ENCODE measurements at regions not wholly inside any gene's neighbourhood (a gene's known extent, or its start where the extent isn't known, plus 50 kb on each side); places are given as distances from the start of the nearest gene placed in this dataset.

GRCh38 chr11:80943226-80943625 is 1502.4 kb upstream of the TENM4 start:
- H3K79me2 ChIP-seq (ENCODE audit: control insufficient read depth, low read length): no peaks in the 10 kb centered on the region
- no peaks in the 10 kb centered on the region for H4K20me1 ChIP-seq (ENCODE audit: control insufficient read depth, insufficient read depth, low read depth, low read length)
- no peak overlapping the region for H3K4me2 ChIP-seq (ENCODE audit: low read length)
- H3K9me3 ChIP-seq (ENCODE audit: control insufficient read depth, insufficient read depth, low read length): no peaks in the 10 kb centered on the region
- H3F3A ChIP-seq (ENCODE audit: control insufficient read depth, insufficient read depth): no peaks in the 10 kb centered on the region
- H3K36me3 ChIP-seq (ENCODE audit: control insufficient read depth, low read length): no peaks in the 10 kb centered on the region
- no peaks in the 10 kb centered on the region for H3K4me1 ChIP-seq (ENCODE audit: control insufficient read depth, low read length)
- H3K4me3 ChIP-seq (ENCODE audit: low read length): no peak overlapping the region
- no peak overlapping the region for H3K27ac ChIP-seq (ENCODE audit: low read depth, low read length)
- TF ChIP-seq EZH2phosphoT487 (IDR thresholded peaks at IDR 0.05; ENCODE audit: borderline replicate concordance, low read length) (no peak), CTCF (IDR thresholded peaks at IDR 0.05; ENCODE audit: low read depth, low read length, poor library complexity, severe bottlenecking) (no peak)
- no peaks in the 10 kb centered on the region for H3K9me2 ChIP-seq (replicated peaks; ENCODE audit: control insufficient read depth, low read length)
- H3K27me3 ChIP-seq (ENCODE audit: control insufficient read depth, low read length): no peaks in the 10 kb centered on the region

GRCh38 chr11:80937842-80938241 is 1497.0 kb upstream of the TENM4 start:
- no peak overlapping the region for H3K4me3 ChIP-seq (ENCODE audit: low read length)
- no peaks in the 10 kb centered on the region for H3K9me3 ChIP-seq (ENCODE audit: control insufficient read depth, insufficient read depth, low read length)
- no peak overlapping the region for H3K27ac ChIP-seq (ENCODE audit: low read depth, low read length)
- no peaks in the 10 kb centered on the region for H4K20me1 ChIP-seq (ENCODE audit: control insufficient read depth, insufficient read depth, low read depth, low read length)
- H3K27me3 ChIP-seq (ENCODE audit: control insufficient read depth, low read length): no peaks in the 10 kb centered on the region
- no peaks in the 10 kb centered on the region for H3K4me1 ChIP-seq (ENCODE audit: control insufficient read depth, low read length)
- H3K4me2 ChIP-seq (ENCODE audit: low read length): no peak overlapping the region
- no peaks in the 10 kb centered on the region for H3K36me3 ChIP-seq (ENCODE audit: control insufficient read depth, low read length)
- TF ChIP-seq CTCF (IDR thresholded peaks at IDR 0.05; ENCODE audit: low read depth, low read length, poor library complexity, severe bottlenecking): no peak
- TF ChIP-seq EZH2phosphoT487 (IDR thresholded peaks at IDR 0.05; ENCODE audit: borderline replicate concordance, low read length): no peak
- H3K9me2 ChIP-seq (replicated peaks; ENCODE audit: control insufficient read depth, low read length): no peaks in the 10 kb centered on the region
- H3F3A ChIP-seq (ENCODE audit: control insufficient read depth, insufficient read depth): no peaks in the 10 kb centered on the region
- H3K79me2 ChIP-seq (ENCODE audit: control insufficient read depth, low read length): no peaks in the 10 kb centered on the region

- no peak for TF ChIP-seq EZH2phosphoT487 (IDR thresholded peaks at IDR 0.05; ENCODE audit: borderline replicate concordance, low read length)
- Histone ChIP-seq H3K27me3 (ENCODE audit: control insufficient read depth, low read length) (no peaks in the 10 kb centered on the region), H3K9me2 (replicated peaks; ENCODE audit: control insufficient read depth, low read length) (no peaks in the 10 kb centered on the region), H3F3A (ENCODE audit: control insufficient read depth, insufficient read depth) (no peaks in the 10 kb centered on the region), H3K4me2 (ENCODE audit: low read length) (no peak overlapping the region), H3K4me1 (ENCODE audit: control insufficient read depth, low read length) (no peaks in the 10 kb centered on the region), H3K79me2 (ENCODE audit: control insufficient read depth, low read length) (no peaks in the 10 kb centered on the region), H3K36me3 (ENCODE audit: control insufficient read depth, low read length) (no peaks in the 10 kb centered on the region), H3K27ac (ENCODE audit: low read depth, low read length) (no peak overlapping the region), H3K4me3 (ENCODE audit: low read length) (no peak overlapping the region), H3K9me3 (ENCODE audit: control insufficient read depth, insufficient read depth, low read length) (no peaks in the 10 kb centered on the region), H4K20me1 (ENCODE audit: control insufficient read depth, insufficient read depth, low read depth, low read length) (no peaks in the 10 kb centered on the region)
Observed at GRCh38 chr11:80930038-80930437, 1489.2 kb upstream of the TENM4 start.

- Histone ChIP-seq H3K9me3 (ENCODE audit: control insufficient read depth, insufficient read depth, low read length) (no peaks in the 10 kb centered on the region), H3K27ac (ENCODE audit: low read depth, low read length) (no peak overlapping the region), H3K79me2 (ENCODE audit: control insufficient read depth, low read length) (no peaks in the 10 kb centered on the region), H3F3A (ENCODE audit: control insufficient read depth, insufficient read depth) (no peaks in the 10 kb centered on the region), H3K4me3 (ENCODE audit: low read length) (no peak overlapping the region), H3K9me2 (replicated peaks; ENCODE audit: control insufficient read depth, low read length) (no peaks in the 10 kb centered on the region), H3K4me1 (ENCODE audit: control insufficient read depth, low read length) (no peaks in the 10 kb centered on the region), H3K36me3 (ENCODE audit: control insufficient read depth, low read length) (no peaks in the 10 kb centered on the region), H3K4me2 (ENCODE audit: low read length) (no peak overlapping the region), H3K27me3 (ENCODE audit: control insufficient read depth, low read length) (no peaks in the 10 kb centered on the region), H4K20me1 (ENCODE audit: control insufficient read depth, insufficient read depth, low read depth, low read length) (no peaks in the 10 kb centered on the region)
- TF ChIP-seq EZH2phosphoT487 (IDR thresholded peaks at IDR 0.05; ENCODE audit: borderline replicate concordance, low read length): no peak
- no peak for TF ChIP-seq CTCF (IDR thresholded peaks at IDR 0.05; ENCODE audit: low read depth, low read length, poor library complexity, severe bottlenecking)
Observed at GRCh38 chr11:80929031-80929805, 1488.4 kb upstream of the TENM4 start.
